ENCODE measurements at regions not wholly inside any gene's neighbourhood (a gene's known extent, or its start where the extent isn't known, plus 50 kb on each side); places are given as distances from the start of the nearest gene placed in this dataset.
"Not testable (repeated sequence)": the region's sequence is repeated elsewhere in the genome, so short reads cannot be mapped to it uniquely, and the experiment has no call there.

GRCh38 chr1:81517987-81518386, 282.7 kb upstream of the ADGRL2 start:
- no peak for DNase-seq

- no peak for DNase-seq
Observed at GRCh38 chr1:81513796-81514354, 286.9 kb upstream of the ADGRL2 start.

GRCh38 chr1:81512252-81513003, 288.3 kb upstream of the ADGRL2 start:
- no peak for DNase-seq

- no peak for DNase-seq
Observed at GRCh38 chr1:81511281-81511680, 289.5 kb upstream of the ADGRL2 start.

GRCh38 chr1:81510701-81511100, 290.0 kb upstream of the ADGRL2 start:
- DNase-seq, result no peak

GRCh38 chr1:81509594-81509993, 291.1 kb upstream of the ADGRL2 start:
- no peak for DNase-seq

- no peak for DNase-seq
Observed at GRCh38 chr1:81506699-81507098, 294.0 kb upstream of the ADGRL2 start.

- DNase-seq, result no peak
Observed at GRCh38 chr1:81505831-81506230, 294.9 kb upstream of the ADGRL2 start.

GRCh38 chr1:81504820-81505219, 295.9 kb upstream of the ADGRL2 start:
- DNase-seq, result not testable (repeated sequence)

- DNase-seq, result not testable (repeated sequence)
Observed at GRCh38 chr1:81502705-81503104, 298.0 kb upstream of the ADGRL2 start.

GRCh38 chr1:81501485-81501884, 299.2 kb upstream of the ADGRL2 start:
- not testable (repeated sequence) for DNase-seq

- DNase-seq, result no peak
Observed at GRCh38 chr1:81499487-81499886, 301.2 kb upstream of the ADGRL2 start.

GRCh38 chr1:81498471-81499462, 302.0 kb upstream of the ADGRL2 start:
- no peak for DNase-seq

- DNase-seq, result no peak
Observed at GRCh38 chr1:81496349-81496748, 304.4 kb upstream of the ADGRL2 start.

GRCh38 chr1:81493102-81493869, 307.4 kb upstream of the ADGRL2 start:
- DNase-seq, result no peak

- no peak for DNase-seq
Observed at GRCh38 chr1:81492628-81493027, 308.1 kb upstream of the ADGRL2 start.

- no peak for DNase-seq
Observed at GRCh38 chr1:81490614-81491013, 310.1 kb upstream of the ADGRL2 start.

- no peak for DNase-seq
Observed at GRCh38 chr1:81489372-81489934, 311.3 kb upstream of the ADGRL2 start.

- DNase-seq, result no peak
Observed at GRCh38 chr1:81484284-81484683, 316.4 kb upstream of the ADGRL2 start.

- DNase-seq, result no peak
Observed at GRCh38 chr1:81478219-81478618, 322.5 kb upstream of the ADGRL2 start.

GRCh38 chr1:81477710-81478109, 323.0 kb upstream of the ADGRL2 start:
- no peak for DNase-seq

GRCh38 chr1:81472387-81472786, 328.3 kb upstream of the ADGRL2 start:
- DNase-seq, result no peak
